Thyroid gland (tissue), 4 donors: ENCODE measurements at regions not wholly inside any gene's neighbourhood (a gene's known extent, or its start where the extent isn't known, plus 50 kb on each side); places are given as distances from the start of the nearest gene placed in this dataset.

Experiments
- CTCF ChIP-seq, 6 experiments: fragments of 200-600 bp in 3 of 6; fragments of 450-650 bp in 3 of 6; sonication (generic) in 3 of 6; IDR thresholded peaks; one replicate each; pipeline ENCODE4 v1.5.1; 2016 to 2019; ENCODE audit warnings: antibody characterized with exemption in 6 of 6, mild to moderate bottlenecking in 2 of 6, inconsistent platforms in 1 of 6, moderate library complexity in 1 of 6
- POLR2A ChIP-seq, 2 donors: fragments of 450-650 bp; IDR thresholded peaks; one replicate each; pipeline ENCODE4 v1.6.1; 2017; ENCODE audit warnings: antibody characterized with exemption in 2 of 2, mild to moderate bottlenecking in 2 of 2, moderate library complexity in 1 of 2

GRCh38 chr6:102701019-102701418 is 1307.5 kb downstream of the GRIK2 start:
- no peak for TF ChIP-seq CTCF (IDR thresholded peaks at IDR 0.05)
- TF ChIP-seq POLR2A (IDR thresholded peaks at IDR 0.05) = no peak
